ENCODE measurements at regions not wholly inside any gene's neighbourhood (a gene's known extent, or its start where the extent isn't known, plus 50 kb on each side); places are given as distances from the start of the nearest gene placed in this dataset.

GRCh38 chr1:59225594-59226316, 71.1 kb upstream of the FGGY start:
- Mint-ChIP-seq H3K36me3 (ENCODE audit: insufficient read depth in 2 of 2) (no peaks in the 10 kb centered on the region), H3K4me1 (ENCODE audit: low read depth) (no peaks in the 10 kb centered on the region), H3K27me3 (ENCODE audit: low read depth) (no peaks in the 10 kb centered on the region), H3K27ac (no peak overlapping the region), H3K4me3 (no peak overlapping the region), H3K9me3 (no peaks in the 10 kb centered on the region)
- no peak for DNase-seq
- ATAC-seq (replicated peaks in 1 of 2): no peak

GRCh38 chr1:59229138-59229537, 67.8 kb upstream of the FGGY start:
- no peak for ATAC-seq (replicated peaks in 1 of 2)
- H3K4me3 Mint-ChIP-seq: no peak overlapping the region
- no peaks in the 10 kb centered on the region for H3K27me3 Mint-ChIP-seq (ENCODE audit: low read depth)
- H3K36me3 Mint-ChIP-seq (ENCODE audit: insufficient read depth in 2 of 2): no peaks in the 10 kb centered on the region
- no peaks in the 10 kb centered on the region for H3K9me3 Mint-ChIP-seq
- H3K4me1 Mint-ChIP-seq (ENCODE audit: low read depth): no peaks in the 10 kb centered on the region
- H3K27ac Mint-ChIP-seq: no peak overlapping the region
- no peak for DNase-seq

- ATAC-seq (replicated peaks in 1 of 2) (no peak), DNase-seq (no peak)
- Mint-ChIP-seq H3K36me3 (ENCODE audit: insufficient read depth in 2 of 2) (no peaks in the 10 kb centered on the region), H3K27me3 (ENCODE audit: low read depth) (no peaks in the 10 kb centered on the region), H3K27ac (no peak overlapping the region), H3K4me3 (no peak overlapping the region), H3K9me3 (no peaks in the 10 kb centered on the region), H3K4me1 (ENCODE audit: low read depth) (no peaks in the 10 kb centered on the region)
Observed at GRCh38 chr1:59230622-59231021, 66.3 kb upstream of the FGGY start.

GRCh38 chr1:59232216-59232615, 64.7 kb upstream of the FGGY start:
- Mint-ChIP-seq H3K27ac (no peak overlapping the region), H3K36me3 (ENCODE audit: insufficient read depth in 2 of 2) (no peaks in the 10 kb centered on the region), H3K9me3 (no peaks in the 10 kb centered on the region), H3K4me1 (ENCODE audit: low read depth) (no peaks in the 10 kb centered on the region), H3K27me3 (ENCODE audit: low read depth) (no peaks in the 10 kb centered on the region), H3K4me3 (no peak overlapping the region)
- ATAC-seq (replicated peaks in 1 of 2) (no peak), DNase-seq (no peak)

- Mint-ChIP-seq H3K27ac (no peak overlapping the region), H3K4me3 (no peak overlapping the region)
Observed at GRCh38 chr1:59233444-59233843, 63.5 kb upstream of the FGGY start.

GRCh38 chr1:59236721-59237545, 60.0 kb upstream of the FGGY start:
- DNase-seq (no peak), ATAC-seq (replicated peaks in 1 of 2) (no peak)
- no peak overlapping the region for H3K27ac Mint-ChIP-seq
- H3K27me3 Mint-ChIP-seq (ENCODE audit: low read depth): no peaks in the 10 kb centered on the region
- H3K4me1 Mint-ChIP-seq (ENCODE audit: low read depth): no peaks in the 10 kb centered on the region
- no peaks in the 10 kb centered on the region for H3K36me3 Mint-ChIP-seq (ENCODE audit: insufficient read depth in 2 of 2)
- H3K9me3 Mint-ChIP-seq: no peaks in the 10 kb centered on the region
- no peak overlapping the region for H3K4me3 Mint-ChIP-seq

More at GRCh38 chr1:59233444-59233843, 63.5 kb upstream of the FGGY start:
- no peaks in the 10 kb centered on the region for H3K27me3 Mint-ChIP-seq (ENCODE audit: low read depth)
- DNase-seq (no peak), ATAC-seq (replicated peaks in 1 of 2) (no peak)
- no peaks in the 10 kb centered on the region for H3K36me3 Mint-ChIP-seq (ENCODE audit: insufficient read depth in 2 of 2)
- no peaks in the 10 kb centered on the region for H3K9me3 Mint-ChIP-seq
- H3K4me1 Mint-ChIP-seq (ENCODE audit: low read depth): no peaks in the 10 kb centered on the region

- no peak overlapping the region for H3K27ac Mint-ChIP-seq
- H3K36me3 Mint-ChIP-seq (ENCODE audit: insufficient read depth in 2 of 2): no peaks in the 10 kb centered on the region
- H3K27me3 Mint-ChIP-seq (ENCODE audit: low read depth): no peaks in the 10 kb centered on the region
- no peaks in the 10 kb centered on the region for H3K4me1 Mint-ChIP-seq (ENCODE audit: low read depth)
- DNase-seq: no peak
- H3K9me3 Mint-ChIP-seq: no peaks in the 10 kb centered on the region
- no peak for ATAC-seq (replicated peaks in 1 of 2)
- no peak overlapping the region for H3K4me3 Mint-ChIP-seq
Observed at GRCh38 chr1:59237900-59238299, 59.0 kb upstream of the FGGY start.

GRCh38 chr1:59238333-59238934, 58.5 kb upstream of the FGGY start:
- Mint-ChIP-seq H3K27me3 (ENCODE audit: low read depth) (no peaks in the 10 kb centered on the region), H3K4me1 (ENCODE audit: low read depth) (no peaks in the 10 kb centered on the region), H3K36me3 (ENCODE audit: insufficient read depth in 2 of 2) (no peaks in the 10 kb centered on the region), H3K9me3 (no peaks in the 10 kb centered on the region), H3K27ac (no peak overlapping the region), H3K4me3 (no peak overlapping the region)
- no peak for DNase-seq
- ATAC-seq (replicated peaks in 1 of 2): no peak

GRCh38 chr1:59238993-59239392, 57.9 kb upstream of the FGGY start:
- ATAC-seq (replicated peaks in 1 of 2): no peak
- no peaks in the 10 kb centered on the region for H3K27me3 Mint-ChIP-seq (ENCODE audit: low read depth)
- no peaks in the 10 kb centered on the region for H3K36me3 Mint-ChIP-seq (ENCODE audit: insufficient read depth in 2 of 2)

GRCh38 chr1:59241909-59242308, 55.0 kb upstream of the FGGY start:
- Mint-ChIP-seq H3K27ac (no peak overlapping the region), H3K4me1 (ENCODE audit: low read depth) (no peaks in the 10 kb centered on the region), H3K4me3 (no peak overlapping the region), H3K27me3 (ENCODE audit: low read depth) (no peaks in the 10 kb centered on the region), H3K9me3 (peaks cover 5 to 10% of the 10 kb centered on the region in 2 donors), H3K36me3 (ENCODE audit: insufficient read depth in 2 of 2) (peaks cover 5 to 7% of the 10 kb centered on the region in 2 donors)
- DNase-seq: no peak
- ATAC-seq (replicated peaks in 1 of 2): no peak

More at GRCh38 chr1:59238993-59239392, 57.9 kb upstream of the FGGY start:
- H3K9me3 Mint-ChIP-seq: no peaks in the 10 kb centered on the region
- no peak overlapping the region for H3K27ac Mint-ChIP-seq
- no peak for DNase-seq
- no peaks in the 10 kb centered on the region for H3K4me1 Mint-ChIP-seq (ENCODE audit: low read depth)
- H3K4me3 Mint-ChIP-seq: no peak overlapping the region

GRCh38 chr1:59242370-59242769, 54.5 kb upstream of the FGGY start:
- H3K27me3 Mint-ChIP-seq (ENCODE audit: low read depth): no peaks in the 10 kb centered on the region
- H3K4me1 Mint-ChIP-seq (ENCODE audit: low read depth): no peaks in the 10 kb centered on the region
- no peak overlapping the region for H3K4me3 Mint-ChIP-seq
- ATAC-seq (replicated peaks in 1 of 2): no peak
- no peak overlapping the region for H3K27ac Mint-ChIP-seq
- H3K9me3 Mint-ChIP-seq: peaks cover 5 to 10% of the 10 kb centered on the region in 2 donors
- no peak for DNase-seq
- peaks cover 5 to 7% of the 10 kb centered on the region in 2 donors for H3K36me3 Mint-ChIP-seq (ENCODE audit: insufficient read depth in 2 of 2)

- no peaks in the 10 kb centered on the region for H3K4me1 Mint-ChIP-seq (ENCODE audit: low read depth)
- ATAC-seq (replicated peaks in 1 of 2): no peak
Observed at GRCh38 chr1:59243550-59243949, 53.3 kb upstream of the FGGY start.

GRCh38 chr1:59243978-59244377, 52.9 kb upstream of the FGGY start:
- Mint-ChIP-seq H3K9me3 (peaks cover 5 to 10% of the 10 kb centered on the region in 2 donors), H3K4me3 (no peak overlapping the region), H3K36me3 (ENCODE audit: insufficient read depth in 2 of 2) (peaks cover 5 to 7% of the 10 kb centered on the region in 2 donors), H3K27ac (no peak overlapping the region), H3K4me1 (ENCODE audit: low read depth) (no peaks in the 10 kb centered on the region), H3K27me3 (ENCODE audit: low read depth) (no peaks in the 10 kb centered on the region)
- DNase-seq: no peak
- no peak for ATAC-seq (replicated peaks in 1 of 2)

More at GRCh38 chr1:59243550-59243949, 53.3 kb upstream of the FGGY start:
- H3K27me3 Mint-ChIP-seq (ENCODE audit: low read depth): no peaks in the 10 kb centered on the region
- H3K27ac Mint-ChIP-seq: no peak overlapping the region
- H3K36me3 Mint-ChIP-seq (ENCODE audit: insufficient read depth in 2 of 2): peaks cover 5 to 7% of the 10 kb centered on the region in 2 donors
- DNase-seq: no peak
- peaks cover 5 to 10% of the 10 kb centered on the region in 2 donors for H3K9me3 Mint-ChIP-seq
- H3K4me3 Mint-ChIP-seq: no peak overlapping the region
